GOT3 (cell line): ENCODE measurements at regions not wholly inside any gene's neighbourhood (a gene's known extent, or its start where the extent isn't known, plus 50 kb on each side); places are given as distances from the start of the nearest gene placed in this dataset.

ENCODE experiments used
- DNase-seq: peaks from one replicate; lab custom pipeline; 2025; ENCODE audit warnings: mixed read lengths; lab: John Stamatoyannopoulos, UW

- no peak for DNase-seq
Observed at GRCh38 chr2:17303521-17303920, 214.7 kb downstream of the RAD51AP2 start.

- no peak for DNase-seq
Observed at GRCh38 chr2:17303054-17303453, 215.2 kb downstream of the RAD51AP2 start.

GRCh38 chr2:17302281-17302680 lies 216.0 kb downstream of the RAD51AP2 start:
- DNase-seq, result no peak

GRCh38 chr2:17301437-17301836 lies 216.8 kb downstream of the RAD51AP2 start:
- no peak for DNase-seq

- DNase-seq, result no peak
Observed at GRCh38 chr2:17299891-17300540, 218.2 kb downstream of the RAD51AP2 start.

GRCh38 chr2:17298453-17298852 lies 219.8 kb downstream of the RAD51AP2 start:
- no peak for DNase-seq

- DNase-seq, result no peak
Observed at GRCh38 chr2:17296686-17297085, 221.6 kb downstream of the RAD51AP2 start.

- DNase-seq, result no peak
Observed at GRCh38 chr2:17289669-17290068, 228.6 kb downstream of the RAD51AP2 start.

GRCh38 chr2:17287183-17287582 lies 231.1 kb downstream of the RAD51AP2 start:
- DNase-seq, result no peak

- DNase-seq, result no peak
Observed at GRCh38 chr2:17282826-17283225, 235.4 kb downstream of the RAD51AP2 start.

- DNase-seq, result no peak
Observed at GRCh38 chr2:17282245-17282644, 236.0 kb downstream of the RAD51AP2 start.

- no peak for DNase-seq
Observed at GRCh38 chr2:17276220-17276619, 242.0 kb downstream of the RAD51AP2 start.

GRCh38 chr2:17272652-17273525 lies 245.4 kb downstream of the RAD51AP2 start:
- no peak for DNase-seq

GRCh38 chr2:17272170-17272569 lies 246.1 kb downstream of the RAD51AP2 start:
- no peak for DNase-seq

GRCh38 chr2:17271416-17271815 lies 246.8 kb downstream of the RAD51AP2 start:
- no peak for DNase-seq

- DNase-seq, result no peak
Observed at GRCh38 chr2:17270894-17271293, 247.3 kb downstream of the RAD51AP2 start.

- DNase-seq, result no peak
Observed at GRCh38 chr2:17263570-17263968, 254.7 kb downstream of the RAD51AP2 start.

- DNase-seq, result no peak
Observed at GRCh38 chr2:17262854-17263569, 255.2 kb downstream of the RAD51AP2 start.

GRCh38 chr2:17259613-17260012 lies 258.6 kb downstream of the RAD51AP2 start:
- no peak for DNase-seq

- no peak for DNase-seq
Observed at GRCh38 chr2:17258861-17259260, 259.4 kb downstream of the RAD51AP2 start.

- no peak for DNase-seq
Observed at GRCh38 chr2:17257189-17257909, 260.9 kb downstream of the RAD51AP2 start.

- no peak for DNase-seq
Observed at GRCh38 chr2:17255071-17255470, 263.2 kb downstream of the RAD51AP2 start.
